Endodermal cell (in vitro differentiated cells): ENCODE measurements at regions not wholly inside any gene's neighbourhood (a gene's known extent, or its start where the extent isn't known, plus 50 kb on each side); places are given as distances from the start of the nearest gene placed in this dataset.
A peak's percentile ranks its signal among the peaks of the same experiment; 100 is the strongest.

Source experiments
- DNase-seq: peaks from one replicate; pipeline ENCODE4 v3.0.0-alpha.2; 2017
- H3K27ac ChIP-seq: 2 replicates; pipeline ENCODE4 v1.5.1; 2013; ENCODE audit warnings: mild to moderate bottlenecking, low read depth, low read length, moderate library complexity
- H3K27me3 ChIP-seq: 2 replicates; pipeline ENCODE4 v1.6.1; 2013; ENCODE audit warnings: mild to moderate bottlenecking, low read length, moderate library complexity; ENCODE audit not compliant: insufficient read depth, control insufficient read depth, poor library complexity, severe bottlenecking
- H3K36me3 ChIP-seq: 2 replicates; pipeline ENCODE4 v1.7.0; 2013; ENCODE audit warnings: mild to moderate bottlenecking, low read length, moderate library complexity; ENCODE audit not compliant: control insufficient read depth, insufficient read depth
- H3K4me1 ChIP-seq: one replicate; pipeline ENCODE4 v1.7.0; 2013; ENCODE audit warnings: low read length; ENCODE audit not compliant: control insufficient read depth, insufficient read depth
- H3K4me3 ChIP-seq: 2 replicates; pipeline ENCODE4 v1.5.1; 2013; ENCODE audit warnings: mild to moderate bottlenecking, low read length, moderate library complexity
- H3K9ac ChIP-seq: 2 replicates; pipeline ENCODE4 v1.6.1; 2013; ENCODE audit warnings: mild to moderate bottlenecking, low read length, moderate library complexity; ENCODE audit not compliant: poor library complexity, severe bottlenecking; ENCODE audit errors: extremely low read depth
- H3K9me3 ChIP-seq: 2 replicates; pipeline ENCODE4 v1.6.1; 2013; ENCODE audit warnings: mild to moderate bottlenecking, low read length, moderate library complexity; ENCODE audit not compliant: control insufficient read depth
- H3K27ac Mint-ChIP-seq: 2 replicates; pipeline ENCODE4 v1.8.0; 2020; ENCODE audit warnings: mixed read lengths
- H3K27me3 Mint-ChIP-seq: 2 replicates; pipeline ENCODE4 v1.8.0; 2021; ENCODE audit warnings: mild to moderate bottlenecking, mixed read lengths; ENCODE audit not compliant: insufficient read depth
- H3K36me3 Mint-ChIP-seq: 2 replicates; pipeline ENCODE4 v1.8.0; 2020; ENCODE audit warnings: low read depth, mixed read lengths
- H3K4me1 Mint-ChIP-seq: 2 replicates; pipeline ENCODE4 v1.8.0; 2020; ENCODE audit warnings: mixed read lengths
- H3K4me3 Mint-ChIP-seq: 2 replicates; pipeline ENCODE4 v1.8.0; 2020; ENCODE audit warnings: mild to moderate bottlenecking, moderate library complexity, mixed read lengths
- H3K9me3 Mint-ChIP-seq: 2 replicates; pipeline ENCODE4 v1.8.0; 2020; ENCODE audit warnings: mild to moderate bottlenecking, mixed read lengths
- WGBS, 2 experiments: methylation state at CpG; one replicate each; pipeline versions ENCODE4 v1.1.5 to v1.1.7; 2013; ENCODE audit warnings: missing lambda C conversion rate in 2 of 2, mixed read lengths in 1 of 2; ENCODE audit not compliant: insufficient coverage in 1 of 2, insufficient read length in 1 of 2; 5-methylcytosine and 5-hydroxymethylcytosine counted together
- TF ChIP-seq, protein P1 (sequence below): fragments of 200-600 bp; sonication (generic); conservative IDR thresholded peaks from 2 replicates; pipeline ENCODE4 v1.5.0; 2021; ENCODE audit warnings: antibody characterized with exemption, mild to moderate bottlenecking

DNA sequence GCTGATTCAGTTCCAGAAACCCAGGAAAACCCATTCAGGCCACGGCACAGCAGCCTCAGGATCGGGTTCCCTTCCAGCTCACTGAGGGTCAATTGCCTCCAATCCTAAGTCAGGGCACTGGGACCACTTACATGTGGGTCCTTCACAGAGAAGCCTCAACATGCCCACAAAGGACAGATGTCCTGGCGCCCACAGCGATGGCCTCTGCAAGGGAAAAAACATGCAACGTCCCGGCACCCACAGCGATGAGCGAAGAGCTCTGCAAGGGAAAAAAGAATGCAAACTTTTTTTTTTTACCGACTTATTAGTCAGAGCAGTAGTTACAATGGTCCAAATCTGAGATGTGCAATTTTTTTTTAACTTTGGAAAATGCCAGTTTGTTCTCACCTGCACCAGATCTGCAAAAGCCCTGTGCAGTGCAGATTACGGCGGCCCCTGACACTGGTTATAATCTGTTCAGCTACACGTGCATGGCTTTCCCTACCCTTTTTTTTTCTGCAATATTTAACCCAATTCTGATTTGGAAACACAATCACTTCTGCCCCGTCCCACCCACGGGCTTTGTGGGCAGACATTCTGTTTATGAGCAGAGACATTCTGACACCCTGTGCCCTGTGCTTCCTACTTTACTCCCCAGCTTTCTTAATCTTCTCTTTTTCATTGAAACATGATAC lies 159.3 kb upstream of the SALL3 start:
- Histone ChIP-seq H3K9ac (no peak overlapping the region), H3K27me3 (peaks cover 3% of the 10 kb centered on the region), H3K4me3 (no peak overlapping the region), H3K36me3 (no peaks in the 10 kb centered on the region), H3K9me3 (no peaks in the 10 kb centered on the region), H3K27ac (no peak overlapping the region), H3K4me1 (no peaks in the 10 kb centered on the region)
- WGBS, 2 experiments: 81 to 84% methylated on average over 11 to 14 of the region's 14 CpGs
- H3K4me1 Mint-ChIP-seq: peaks cover 7% of the 10 kb centered on the region
- H3K4me3 Mint-ChIP-seq: no peak overlapping the region
- H3K36me3 Mint-ChIP-seq: no peaks in the 10 kb centered on the region
- peak; percentile 29 for DNase-seq
- TF ChIP-seq, protein P1, sequence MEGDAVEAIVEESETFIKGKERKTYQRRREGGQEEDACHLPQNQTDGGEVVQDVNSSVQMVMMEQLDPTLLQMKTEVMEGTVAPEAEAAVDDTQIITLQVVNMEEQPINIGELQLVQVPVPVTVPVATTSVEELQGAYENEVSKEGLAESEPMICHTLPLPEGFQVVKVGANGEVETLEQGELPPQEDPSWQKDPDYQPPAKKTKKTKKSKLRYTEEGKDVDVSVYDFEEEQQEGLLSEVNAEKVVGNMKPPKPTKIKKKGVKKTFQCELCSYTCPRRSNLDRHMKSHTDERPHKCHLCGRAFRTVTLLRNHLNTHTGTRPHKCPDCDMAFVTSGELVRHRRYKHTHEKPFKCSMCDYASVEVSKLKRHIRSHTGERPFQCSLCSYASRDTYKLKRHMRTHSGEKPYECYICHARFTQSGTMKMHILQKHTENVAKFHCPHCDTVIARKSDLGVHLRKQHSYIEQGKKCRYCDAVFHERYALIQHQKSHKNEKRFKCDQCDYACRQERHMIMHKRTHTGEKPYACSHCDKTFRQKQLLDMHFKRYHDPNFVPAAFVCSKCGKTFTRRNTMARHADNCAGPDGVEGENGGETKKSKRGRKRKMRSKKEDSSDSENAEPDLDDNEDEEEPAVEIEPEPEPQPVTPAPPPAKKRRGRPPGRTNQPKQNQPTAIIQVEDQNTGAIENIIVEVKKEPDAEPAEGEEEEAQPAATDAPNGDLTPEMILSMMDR: no peak
- H3K27ac Mint-ChIP-seq: no peak overlapping the region
- H3K27me3 Mint-ChIP-seq: peaks cover 14% of the 10 kb centered on the region
- no peaks in the 10 kb centered on the region for H3K9me3 Mint-ChIP-seq

DNA sequence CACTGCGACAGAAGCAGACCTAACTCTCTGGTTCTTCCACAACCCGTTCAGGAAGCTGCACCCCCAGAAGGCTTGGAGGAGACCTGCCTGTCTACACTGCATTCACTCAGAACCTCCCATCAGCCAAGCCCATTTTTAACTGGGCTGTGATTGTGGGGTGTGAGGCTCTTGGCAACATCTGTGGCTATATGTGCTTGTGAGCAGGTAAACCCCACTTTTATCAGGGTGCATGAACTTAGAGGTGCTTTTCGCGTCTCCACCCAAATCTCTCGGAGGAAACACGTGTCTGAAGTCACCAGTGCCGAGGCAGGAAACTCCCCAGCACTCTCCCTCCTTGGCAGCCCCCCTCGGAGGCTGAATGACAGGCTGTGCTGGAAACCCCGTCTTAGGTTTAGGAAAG lies 158.2 kb upstream of the SALL3 start:
- Mint-ChIP-seq H3K27me3 (peaks cover 3% of the 10 kb centered on the region), H3K4me1 (peaks cover 4% of the 10 kb centered on the region), H3K4me3 (no peak overlapping the region), H3K36me3 (no peaks in the 10 kb centered on the region), H3K27ac (no peak overlapping the region), H3K9me3 (no peaks in the 10 kb centered on the region)
- Histone ChIP-seq H3K9me3 (no peaks in the 10 kb centered on the region), H3K4me1 (no peaks in the 10 kb centered on the region), H3K36me3 (no peaks in the 10 kb centered on the region), H3K9ac (no peak overlapping the region), H3K4me3 (no peak overlapping the region), H3K27ac (no peak overlapping the region), H3K27me3 (no peaks in the 10 kb centered on the region)
- 83 to 87% methylated on average over 6 to 9 of the region's 9 CpGs for WGBS, 2 experiments
- TF ChIP-seq, protein P1: no peak
- DNase-seq: peak; percentile 38

- Mint-ChIP-seq H3K27ac (no peak overlapping the region), H3K9me3 (no peaks in the 10 kb centered on the region), H3K4me1 (peaks cover 5% of the 10 kb centered on the region), H3K27me3 (peaks cover 2% of the 10 kb centered on the region), H3K36me3 (no peaks in the 10 kb centered on the region), H3K4me3 (no peak overlapping the region)
- no peak overlapping the region for H3K4me3 ChIP-seq
- H3K4me1 ChIP-seq: no peaks in the 10 kb centered on the region
- 91 to 95% methylated on average over 16 to 23 of the region's 27 CpGs for WGBS, 2 experiments
- H3K9me3 ChIP-seq: no peaks in the 10 kb centered on the region
- H3K27ac ChIP-seq: no peak overlapping the region
- no peak overlapping the region for H3K9ac ChIP-seq
- TF ChIP-seq, protein P1: no peak
- H3K36me3 ChIP-seq: no peaks in the 10 kb centered on the region
- DNase-seq: peak; percentile 43
- no peaks in the 10 kb centered on the region for H3K27me3 ChIP-seq
These were observed 157.3 kb upstream of the SALL3 start for GRCh38 chr18:78822171-78822948.
